GM12892 (cell line): ENCODE measurements at regions not wholly inside any gene's neighbourhood (a gene's known extent, or its start where the extent isn't known, plus 50 kb on each side); places are given as distances from the start of the nearest gene placed in this dataset.

Experiments used
- POLR2A ChIP-seq: IDR thresholded peaks from 2 replicates; pipeline ENCODE4 v1.6.1; 2011; ENCODE audit warnings: low read depth, low read length, control low read depth
- POLR2AphosphoS5 ChIP-seq: IDR thresholded peaks from 2 replicates; pipeline ENCODE4 v1.6.1; 2011; ENCODE audit warnings: low read depth, low read length, control low read depth

DNA sequence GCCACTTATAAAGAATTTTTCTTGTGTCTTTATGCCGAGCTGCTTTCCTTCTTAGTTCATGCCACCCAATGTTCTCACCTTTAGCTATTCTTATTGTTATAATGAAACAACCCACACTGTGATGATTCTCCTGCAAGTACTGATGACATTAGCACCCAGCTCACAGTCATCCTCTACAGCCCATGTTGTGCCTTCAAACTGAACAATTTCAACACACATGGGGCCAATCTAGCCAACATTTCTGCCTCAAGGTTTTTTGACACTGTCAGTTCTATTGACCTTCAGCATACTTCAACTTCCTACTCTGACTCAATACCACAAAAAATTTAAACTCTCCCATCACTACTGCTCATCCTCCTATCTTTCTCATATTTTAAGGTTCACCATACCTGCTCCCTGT is 752.4 kb downstream of the FGF9 start:
- no peak for TF ChIP-seq POLR2A
- TF ChIP-seq POLR2AphosphoS5 = no peak
